Testis (tissue), 2 donors: ENCODE measurements at regions not wholly inside any gene's neighbourhood (a gene's known extent, or its start where the extent isn't known, plus 50 kb on each side); places are given as distances from the start of the nearest gene placed in this dataset.

Experiments
- DNase-seq: peaks from one replicate; pipeline ENCODE4 v3.0.0-alpha.2; 2019
- H3K27ac ChIP-seq, 2 donors: fragments of 200-600 bp; sonication (generic); one replicate each; pipeline ENCODE4 v1.5.1; 2019
- H3K27me3 ChIP-seq: fragments of 200-600 bp; sonication (generic); one replicate; pipeline ENCODE4 v1.5.1; 2019
- H3K36me3 ChIP-seq: fragments of 200-600 bp; sonication (generic); one replicate; pipeline ENCODE4 v1.5.1; 2017; ENCODE audit warnings: low read depth; ENCODE audit errors: missing control alignments
- H3K4me1 ChIP-seq: fragments of 200-600 bp; sonication (generic); one replicate; pipeline ENCODE4 v1.5.1; 2019
- H3K4me3 ChIP-seq, 2 donors: fragments of 200-600 bp; sonication (generic); one replicate each; pipeline ENCODE4 v1.5.1; 2017 to 2019
- H3K9me3 ChIP-seq: fragments of 200-600 bp; sonication (generic); one replicate; pipeline ENCODE4 v1.5.1; 2017
- POLR2A ChIP-seq: fragments of 450-650 bp; IDR thresholded peaks from one replicate; pipeline ENCODE4 v1.6.1; 2017; ENCODE audit warnings: antibody characterized with exemption, mild to moderate bottlenecking, moderate library complexity
- WGBS, 2 donors: methylation state at CpG; one replicate each; pipeline ENCODE4 v1.1.5; 2018; 5-methylcytosine and 5-hydroxymethylcytosine counted together
- intact Hi-C: fragments of 100-400 bp; cut with DNase I; formaldehyde crosslinking; loops from one replicate; pipeline ENCODE4 v1.15.1; 2023; ENCODE audit warnings: low total_unique reads
- TF ChIP-seq, protein P1 (sequence below), 3 experiments: fragments of 450-650 bp in 2 of 3; fragments of 200-600 bp in 1 of 3; sonication (generic) in 1 of 3; IDR thresholded peaks; one replicate each; pipeline ENCODE4 v1.5.1; 2016 to 2019; ENCODE audit warnings: antibody characterized with exemption in 3 of 3, mild to moderate bottlenecking in 2 of 3, moderate library complexity in 1 of 3

DNA sequence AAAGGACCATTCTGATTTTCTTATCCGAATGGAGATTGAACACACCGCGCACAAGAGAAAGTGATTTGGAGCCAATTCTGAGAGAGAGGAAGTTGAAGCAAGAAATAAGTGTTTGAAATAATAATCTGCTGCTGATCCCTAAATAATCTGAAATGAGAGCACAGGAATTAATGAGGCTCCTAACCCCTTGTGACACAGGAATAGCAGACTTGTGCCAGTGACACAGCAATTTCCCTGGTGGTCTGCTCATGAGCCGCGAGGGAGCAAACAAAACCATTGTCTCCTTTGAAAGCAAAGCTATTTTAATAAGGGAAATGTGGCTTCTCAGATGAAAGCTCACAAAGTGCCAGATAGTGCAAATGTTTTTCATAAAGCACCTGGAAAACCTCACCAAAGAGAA is 936.1 kb upstream of the WWC1 start:
- no peak for TF ChIP-seq POLR2A
- TF ChIP-seq, protein P1, sequence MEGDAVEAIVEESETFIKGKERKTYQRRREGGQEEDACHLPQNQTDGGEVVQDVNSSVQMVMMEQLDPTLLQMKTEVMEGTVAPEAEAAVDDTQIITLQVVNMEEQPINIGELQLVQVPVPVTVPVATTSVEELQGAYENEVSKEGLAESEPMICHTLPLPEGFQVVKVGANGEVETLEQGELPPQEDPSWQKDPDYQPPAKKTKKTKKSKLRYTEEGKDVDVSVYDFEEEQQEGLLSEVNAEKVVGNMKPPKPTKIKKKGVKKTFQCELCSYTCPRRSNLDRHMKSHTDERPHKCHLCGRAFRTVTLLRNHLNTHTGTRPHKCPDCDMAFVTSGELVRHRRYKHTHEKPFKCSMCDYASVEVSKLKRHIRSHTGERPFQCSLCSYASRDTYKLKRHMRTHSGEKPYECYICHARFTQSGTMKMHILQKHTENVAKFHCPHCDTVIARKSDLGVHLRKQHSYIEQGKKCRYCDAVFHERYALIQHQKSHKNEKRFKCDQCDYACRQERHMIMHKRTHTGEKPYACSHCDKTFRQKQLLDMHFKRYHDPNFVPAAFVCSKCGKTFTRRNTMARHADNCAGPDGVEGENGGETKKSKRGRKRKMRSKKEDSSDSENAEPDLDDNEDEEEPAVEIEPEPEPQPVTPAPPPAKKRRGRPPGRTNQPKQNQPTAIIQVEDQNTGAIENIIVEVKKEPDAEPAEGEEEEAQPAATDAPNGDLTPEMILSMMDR (IDR thresholded peaks at IDR 0.05), result no peak

DNA sequence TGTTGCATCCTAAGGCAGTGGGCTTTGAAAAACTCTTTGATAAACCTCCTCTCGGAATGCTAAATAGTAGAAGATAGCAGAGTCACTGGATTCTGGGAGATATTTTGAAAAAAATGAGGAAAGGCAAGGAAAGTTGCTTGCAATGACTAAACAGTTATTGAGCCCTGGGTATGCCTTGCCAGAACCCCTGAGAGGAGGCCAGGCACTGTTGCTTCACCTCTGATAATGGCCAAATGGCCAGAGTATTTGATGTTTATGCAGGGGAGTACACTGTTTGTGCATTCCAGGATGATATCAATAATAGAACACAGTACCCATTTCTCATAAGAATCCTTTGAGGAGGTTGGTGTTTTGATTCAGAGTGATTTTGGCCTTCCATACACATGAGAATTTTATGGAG is 935.1 kb upstream of the WWC1 start:
- no peaks in the 10 kb centered on the region for H3K36me3 ChIP-seq
- no peaks in the 10 kb centered on the region for H3K4me1 ChIP-seq
- 76 to 89% methylated on average over 1 of the region's 1 CpG for WGBS, 2 donors
- TF ChIP-seq, protein P1 (IDR thresholded peaks at IDR 0.05), result no peak
- TF ChIP-seq POLR2A, result no peak
- H3K9me3 ChIP-seq, result no peaks in the 10 kb centered on the region
- H3K27me3 ChIP-seq, result no peaks in the 10 kb centered on the region
- no peak for DNase-seq
- no peak overlapping the region for H3K4me3 ChIP-seq
- H3K27ac ChIP-seq, result no peak overlapping the region
- intact Hi-C loops, result no loop called here

More for the DNA sequence above, 936.1 kb upstream of the WWC1 start:
- DNase-seq, result no peak
- H3K9me3 ChIP-seq, result no peaks in the 10 kb centered on the region
- H3K36me3 ChIP-seq, result no peaks in the 10 kb centered on the region
- no peak overlapping the region for H3K4me3 ChIP-seq
- no peaks in the 10 kb centered on the region for H3K4me1 ChIP-seq
- H3K27me3 ChIP-seq, result no peaks in the 10 kb centered on the region
- WGBS, 2 donors, result 33 to 56% methylated on average over 5 of the region's 5 CpGs
- H3K27ac ChIP-seq, result no peak overlapping the region
- intact Hi-C loops, result no loop called here

DNA sequence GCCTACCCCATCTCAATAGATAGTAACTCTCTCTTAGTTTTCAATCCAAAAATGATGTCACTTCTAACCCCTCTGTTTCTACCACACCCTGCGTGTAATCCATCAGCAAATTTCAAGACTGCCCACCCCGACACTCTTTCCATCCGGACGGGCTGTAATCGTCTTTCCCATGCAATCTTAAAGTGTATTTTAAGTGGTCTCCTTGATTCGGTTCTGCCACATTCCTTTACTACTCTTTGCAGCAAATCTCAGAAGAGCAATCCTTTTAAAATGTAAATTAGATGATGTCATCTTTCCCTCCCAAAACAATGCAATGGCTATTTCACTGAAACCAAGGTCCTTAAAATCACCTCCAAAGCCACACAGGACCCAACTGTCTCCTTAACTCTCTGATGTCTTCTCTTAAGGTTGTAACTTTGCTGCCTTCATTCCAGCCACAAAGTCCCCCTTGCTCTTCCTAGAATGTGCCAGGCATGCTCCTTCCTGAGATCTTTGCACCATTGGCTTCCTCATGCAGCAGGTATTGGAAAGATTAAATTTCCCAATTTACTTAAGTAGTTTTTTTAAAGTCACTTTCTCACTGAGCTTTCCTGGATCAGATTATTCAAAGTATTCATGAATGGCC is 932.5 kb upstream of the WWC1 start:
- TF ChIP-seq POLR2A, result no peak
- TF ChIP-seq, protein P1 (IDR thresholded peaks at IDR 0.05), result no peak
- intact Hi-C loops, result no loop called here
- WGBS, 2 donors, result 69 to 73% methylated on average over 6 of the region's 6 CpGs

DNA sequence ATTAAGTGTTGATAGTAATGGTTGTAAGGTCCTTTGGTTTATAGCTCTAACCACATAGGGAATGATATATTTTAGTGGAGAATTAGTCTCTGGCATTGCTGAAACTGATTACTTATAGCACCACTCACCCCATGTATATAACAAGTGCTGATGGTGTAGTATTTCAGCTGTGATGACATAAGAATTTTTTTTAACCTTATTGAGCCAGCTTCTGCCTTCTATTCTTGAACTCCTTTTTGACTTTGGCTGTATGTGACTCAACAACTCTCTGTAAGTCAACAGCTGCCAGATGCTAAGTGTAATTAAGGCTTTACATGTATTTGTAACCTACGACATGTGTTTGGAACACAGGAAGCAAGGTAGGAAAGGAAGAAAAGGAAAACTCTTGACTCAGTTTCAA is 929.6 kb upstream of the WWC1 start:
- intact Hi-C loops, result no loop called here
- no peaks in the 10 kb centered on the region for H3K36me3 ChIP-seq
- H3K4me3 ChIP-seq, result no peak overlapping the region
- DNase-seq, result no peak
- no peak overlapping the region for H3K27ac ChIP-seq
- TF ChIP-seq, protein P1 (IDR thresholded peaks at IDR 0.05), result no peak
- no peak for TF ChIP-seq POLR2A
- no peaks in the 10 kb centered on the region for H3K27me3 ChIP-seq
- no peaks in the 10 kb centered on the region for H3K4me1 ChIP-seq
- 97 to 100% methylated on average over 1 of the region's 1 CpG for WGBS, 2 donors
- H3K9me3 ChIP-seq, result no peaks in the 10 kb centered on the region

More for the DNA sequence above, 932.5 kb upstream of the WWC1 start:
- no peaks in the 10 kb centered on the region for H3K27me3 ChIP-seq
- H3K9me3 ChIP-seq, result no peaks in the 10 kb centered on the region
- H3K4me1 ChIP-seq, result no peaks in the 10 kb centered on the region
- H3K4me3 ChIP-seq, result no peak overlapping the region
- no peak for DNase-seq
- H3K27ac ChIP-seq, result no peak overlapping the region
- H3K36me3 ChIP-seq, result no peaks in the 10 kb centered on the region

DNA sequence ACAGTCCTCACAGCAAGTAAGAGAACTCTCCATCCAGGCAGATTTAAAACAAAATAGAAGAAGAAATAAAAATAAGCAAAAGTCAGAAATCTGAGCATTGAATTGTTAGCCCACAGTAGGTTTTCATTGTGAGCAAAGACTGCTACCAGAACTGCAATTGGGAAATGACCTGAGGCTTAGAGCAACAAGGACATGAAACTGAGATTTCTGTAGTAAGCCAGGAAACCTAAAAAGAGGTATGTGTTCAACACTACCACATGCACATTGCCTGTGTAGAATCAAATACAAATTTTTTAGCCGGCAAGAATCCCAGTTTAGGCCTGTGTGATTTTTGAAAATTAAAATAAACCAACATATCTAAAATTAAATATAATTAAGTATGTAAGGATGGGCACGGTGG is 928.4 kb upstream of the WWC1 start:
- H3K4me1 ChIP-seq, result no peaks in the 10 kb centered on the region
- H3K9me3 ChIP-seq, result no peaks in the 10 kb centered on the region
- no peaks in the 10 kb centered on the region for H3K36me3 ChIP-seq
- no peak for DNase-seq
- H3K27ac ChIP-seq, result no peak overlapping the region
- WGBS, 2 donors, result 92% methylated on average over 2 of the region's 2 CpGs
- intact Hi-C loops, result no loop called here
- TF ChIP-seq POLR2A, result no peak
- TF ChIP-seq, protein P1 (IDR thresholded peaks at IDR 0.05), result no peak
- no peak overlapping the region for H3K4me3 ChIP-seq
- H3K27me3 ChIP-seq, result no peaks in the 10 kb centered on the region
